DND-41 (cell line): ENCODE measurements at regions not wholly inside any gene's neighbourhood (a gene's known extent, or its start where the extent isn't known, plus 50 kb on each side); places are given as distances from the start of the nearest gene placed in this dataset.

Experiments used
- CTCF ChIP-seq: IDR thresholded peaks from 2 replicates; pipeline ENCODE4 v1.5.1; 2012; ENCODE audit warnings: borderline replicate concordance, low read length, moderate library complexity, mild to moderate bottlenecking; ENCODE audit not compliant: poor library complexity, severe bottlenecking; ENCODE audit errors: extremely low read depth
- EZH2 ChIP-seq: IDR thresholded peaks from 3 replicates; pipeline ENCODE4 v1.6.1; 2012; ENCODE audit warnings: borderline replicate concordance, low read depth, mild to moderate bottlenecking, moderate library complexity, low read length, inconsistent platforms; ENCODE audit not compliant: severe bottlenecking

- TF ChIP-seq EZH2 (no peak), CTCF (no peak)
Measured at GRCh38 chr6:2497922-2498623, 252.6 kb downstream of the MYLK4 start.
